Ovary (tissue), 7 donors: ENCODE measurements at regions not wholly inside any gene's neighbourhood (a gene's known extent, or its start where the extent isn't known, plus 50 kb on each side); places are given as distances from the start of the nearest gene placed in this dataset.

Experiments
- DNase-seq, 5 donors: peaks; one replicate each; pipeline ENCODE4 v3.0.0-alpha.2; 2019 to 2020
- H3K27ac ChIP-seq, 2 donors: fragments of 200-600 bp; one replicate each; pipeline versions ENCODE4 v1.5.1 to v1.8.0; 2019 to 2022
- H3K27me3 ChIP-seq: fragments of 200-600 bp; one replicate; pipeline ENCODE4 v1.8.0; 2022
- H3K36me3 ChIP-seq: fragments of 200-600 bp; sonication (generic); one replicate; pipeline ENCODE4 v1.5.1; 2019
- H3K4me1 ChIP-seq: one replicate; pipeline ENCODE4 v1.8.1; 2013; ENCODE audit warnings: mild to moderate bottlenecking, moderate library complexity; ENCODE audit not compliant: insufficient read depth
- H3K4me3 ChIP-seq: fragments of 200-600 bp; sonication (generic); one replicate; pipeline ENCODE4 v1.5.1; 2017
- H3K9me3 ChIP-seq, 2 donors: fragments of 200-600 bp in 1 of 2; sonication (generic) in 1 of 2; one replicate each; pipeline versions ENCODE4 v1.5.1 to v1.8.1; 2013 to 2019; ENCODE audit warnings: mild to moderate bottlenecking in 1 of 2, moderate library complexity in 1 of 2
- CTCF ChIP-seq, 3 donors: fragments of 450-650 bp in 2 of 3; fragments of 200-600 bp in 1 of 3; IDR thresholded peaks; one replicate each; pipeline versions ENCODE4 v1.5.1 to v1.8.0; 2016 to 2022; ENCODE audit warnings: antibody characterized with exemption in 3 of 3, mild to moderate bottlenecking in 1 of 3
- EP300 ChIP-seq: sonication (generic); formaldehyde crosslinking; IDR thresholded peaks from one replicate; pipeline ENCODE4 v1.6.1; 2017; ENCODE audit warnings: antibody characterized with exemption
- POLR2A ChIP-seq: fragments of 450-650 bp; IDR thresholded peaks from one replicate; pipeline ENCODE4 v1.6.1; 2017; ENCODE audit warnings: antibody characterized with exemption, mild to moderate bottlenecking, moderate library complexity
- WGBS, 3 donors: extraction: QIAGEN DNeasy Blood & Tissue Kit in 1 of 3; methylation state at CpG; one replicate each; pipeline versions ENCODE4 v1.1.5 to v1.1.7; 2013 to 2017; 5-methylcytosine and 5-hydroxymethylcytosine counted together
- intact Hi-C, 4 donors: fragments of 100-400 bp; cut with DNase I; formaldehyde crosslinking; loops; one replicate each; pipeline versions ENCODE4 v1.11.0 to v1.15.1; 2022 to 2023
- donor health status: DM: no; HTN: no; CAD: no; lungs with moderate emphysema.
- donor health status: DM: no; HTN: no; CAD: no.
- donor health status: Bipolar disorder and iron deficiency.
- donor health status: DM: no; HTN: no; CAD: no.
- donor health status: DM: yes; HTN: yes; CAD: no.

- WGBS, 3 donors, result 67 to 71% (median 70%) methylated on average over 6 of the region's 6 CpGs
- Histone ChIP-seq H3K4me1 (no peaks in the 10 kb centered on the region), H3K27ac (no peak overlapping the region), H3K36me3 (no peaks in the 10 kb centered on the region), H3K9me3 (no peaks in the 10 kb centered on the region), H3K27me3 (no peaks in the 10 kb centered on the region), H3K4me3 (no peak overlapping the region)
- TF ChIP-seq CTCF (IDR thresholded peaks at IDR 0.05), result no peak
- no peak for TF ChIP-seq POLR2A
- TF ChIP-seq EP300, result no peak
- intact Hi-C loops, result no loop called here
- DNase-seq, result no peak
Observed at GRCh38 chr1:38527373-38527966, 332.1 kb downstream of the RRAGC start.

- Histone ChIP-seq H3K36me3 (no peaks in the 10 kb centered on the region), H3K27me3 (no peaks in the 10 kb centered on the region), H3K4me3 (no peak overlapping the region), H3K27ac (no peak overlapping the region), H3K4me1 (no peaks in the 10 kb centered on the region), H3K9me3 (no peaks in the 10 kb centered on the region)
- no peak for TF ChIP-seq CTCF (IDR thresholded peaks at IDR 0.05)
- TF ChIP-seq POLR2A, result no peak
- no peak for TF ChIP-seq EP300
- DNase-seq, result no peak
- intact Hi-C loops, result no loop called here
- WGBS, 3 donors, result 18 to 30% (median 29%) methylated on average over 7 of the region's 7 CpGs
Observed at GRCh38 chr1:38526046-38526445, 333.5 kb downstream of the RRAGC start.

GRCh38 chr1:38525343-38526043 lies 334.1 kb downstream of the RRAGC start:
- DNase-seq, result no peak
- no peak overlapping the region for H3K4me3 ChIP-seq
- no peaks in the 10 kb centered on the region for H3K27me3 ChIP-seq
- H3K9me3 ChIP-seq, result no peaks in the 10 kb centered on the region
- no peaks in the 10 kb centered on the region for H3K36me3 ChIP-seq
- no peaks in the 10 kb centered on the region for H3K4me1 ChIP-seq
- TF ChIP-seq POLR2A, result no peak
- TF ChIP-seq EP300, result no peak
- no peak for TF ChIP-seq CTCF (IDR thresholded peaks at IDR 0.05)
- no peak overlapping the region for H3K27ac ChIP-seq
- intact Hi-C loops, result no loop called here
- WGBS, 3 donors, result 80 to 89% (median 88%) methylated on average over 4 of the region's 4 CpGs

GRCh38 chr1:38524025-38524641 lies 335.4 kb downstream of the RRAGC start:
- Histone ChIP-seq H3K9me3 (no peaks in the 10 kb centered on the region), H3K4me3 (no peak overlapping the region), H3K27ac (no peak overlapping the region), H3K4me1 (no peaks in the 10 kb centered on the region), H3K27me3 (no peaks in the 10 kb centered on the region), H3K36me3 (no peaks in the 10 kb centered on the region)
- WGBS, 3 donors, result 60 to 77% (median 63%) methylated on average over 8 of the region's 8 CpGs
- DNase-seq, result no peak
- no peak for TF ChIP-seq POLR2A
- no peak for TF ChIP-seq CTCF (IDR thresholded peaks at IDR 0.05)
- TF ChIP-seq EP300, result no peak
- intact Hi-C loops, result no loop called here
